ENCODE measurements at regions not wholly inside any gene's neighbourhood (a gene's known extent, or its start where the extent isn't known, plus 50 kb on each side); places are given as distances from the start of the nearest gene placed in this dataset.

- TF ChIP-seq, protein P1, sequence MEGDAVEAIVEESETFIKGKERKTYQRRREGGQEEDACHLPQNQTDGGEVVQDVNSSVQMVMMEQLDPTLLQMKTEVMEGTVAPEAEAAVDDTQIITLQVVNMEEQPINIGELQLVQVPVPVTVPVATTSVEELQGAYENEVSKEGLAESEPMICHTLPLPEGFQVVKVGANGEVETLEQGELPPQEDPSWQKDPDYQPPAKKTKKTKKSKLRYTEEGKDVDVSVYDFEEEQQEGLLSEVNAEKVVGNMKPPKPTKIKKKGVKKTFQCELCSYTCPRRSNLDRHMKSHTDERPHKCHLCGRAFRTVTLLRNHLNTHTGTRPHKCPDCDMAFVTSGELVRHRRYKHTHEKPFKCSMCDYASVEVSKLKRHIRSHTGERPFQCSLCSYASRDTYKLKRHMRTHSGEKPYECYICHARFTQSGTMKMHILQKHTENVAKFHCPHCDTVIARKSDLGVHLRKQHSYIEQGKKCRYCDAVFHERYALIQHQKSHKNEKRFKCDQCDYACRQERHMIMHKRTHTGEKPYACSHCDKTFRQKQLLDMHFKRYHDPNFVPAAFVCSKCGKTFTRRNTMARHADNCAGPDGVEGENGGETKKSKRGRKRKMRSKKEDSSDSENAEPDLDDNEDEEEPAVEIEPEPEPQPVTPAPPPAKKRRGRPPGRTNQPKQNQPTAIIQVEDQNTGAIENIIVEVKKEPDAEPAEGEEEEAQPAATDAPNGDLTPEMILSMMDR (IDR thresholded peaks at IDR 0.05; ENCODE audit: insufficient read depth, low read length, poor library complexity, severe bottlenecking), result no peak
- no peak for TF ChIP-seq EZH2phosphoT487 (conservative IDR thresholded peaks at IDR 0.05; ENCODE audit: low read length)
Observed at GRCh38 chr21:23045955-23046354, 2047.7 kb downstream of the NCAM2 start.
